ENCODE measurements at regions not wholly inside any gene's neighbourhood (a gene's known extent, or its start where the extent isn't known, plus 50 kb on each side); places are given as distances from the start of the nearest gene placed in this dataset.

- Histone ChIP-seq H2AFZ (ENCODE audit: low read length) (no peak overlapping the region), H3K27me3 (ENCODE audit: control insufficient read depth, insufficient read depth, low read length) (peaks cover 5% of the 10 kb centered on the region), H3K4me2 (ENCODE audit: extremely low read depth, insufficient read depth, low read length) (no peak overlapping the region), H3K4me1 (ENCODE audit: control insufficient read depth, extremely low read depth, insufficient read depth, low read length) (no peaks in the 10 kb centered on the region), H3K36me3 (ENCODE audit: control insufficient read depth, insufficient read depth, low read length) (no peaks in the 10 kb centered on the region), H3K4me3 (replicated peaks in 1 of 4; ENCODE audit: control extremely low read depth in 1 of 4, insufficient read depth in 1 of 4, low read depth in 3 of 4, low read length in 4 of 4) (no peak overlapping the region), H3K27ac (ENCODE audit: insufficient read depth, low read length) (no peak overlapping the region), H3K9ac (ENCODE audit: insufficient read depth, low read length) (no peak overlapping the region), H4K20me1 (ENCODE audit: control insufficient read depth, extremely low read depth, insufficient read depth, low read length) (no peaks in the 10 kb centered on the region), H3K9me3 (ENCODE audit: control insufficient read depth, insufficient read depth, low read depth, low read length) (no peaks in the 10 kb centered on the region), H3K79me2 (ENCODE audit: control insufficient read depth, insufficient read depth, low read length) (no peaks in the 10 kb centered on the region)
- no peak for DNase-seq (ENCODE audit: low read depth in 2 of 2)
- TF ChIP-seq, protein P1, sequence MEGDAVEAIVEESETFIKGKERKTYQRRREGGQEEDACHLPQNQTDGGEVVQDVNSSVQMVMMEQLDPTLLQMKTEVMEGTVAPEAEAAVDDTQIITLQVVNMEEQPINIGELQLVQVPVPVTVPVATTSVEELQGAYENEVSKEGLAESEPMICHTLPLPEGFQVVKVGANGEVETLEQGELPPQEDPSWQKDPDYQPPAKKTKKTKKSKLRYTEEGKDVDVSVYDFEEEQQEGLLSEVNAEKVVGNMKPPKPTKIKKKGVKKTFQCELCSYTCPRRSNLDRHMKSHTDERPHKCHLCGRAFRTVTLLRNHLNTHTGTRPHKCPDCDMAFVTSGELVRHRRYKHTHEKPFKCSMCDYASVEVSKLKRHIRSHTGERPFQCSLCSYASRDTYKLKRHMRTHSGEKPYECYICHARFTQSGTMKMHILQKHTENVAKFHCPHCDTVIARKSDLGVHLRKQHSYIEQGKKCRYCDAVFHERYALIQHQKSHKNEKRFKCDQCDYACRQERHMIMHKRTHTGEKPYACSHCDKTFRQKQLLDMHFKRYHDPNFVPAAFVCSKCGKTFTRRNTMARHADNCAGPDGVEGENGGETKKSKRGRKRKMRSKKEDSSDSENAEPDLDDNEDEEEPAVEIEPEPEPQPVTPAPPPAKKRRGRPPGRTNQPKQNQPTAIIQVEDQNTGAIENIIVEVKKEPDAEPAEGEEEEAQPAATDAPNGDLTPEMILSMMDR (conservative IDR thresholded peaks at IDR 0.05 in 1 of 2, IDR thresholded peaks at IDR 0.05 in 1 of 2; ENCODE audit: low read depth in 1 of 2, low read length in 2 of 2): no peak
- no peak for TF ChIP-seq EZH2 (IDR thresholded peaks at IDR 0.05; ENCODE audit: low read length, missing control alignments)
Measured at GRCh38 chr20:1754749-1755148, 97.2 kb upstream of the SIRPG start.

- no peaks in the 10 kb centered on the region for H3K79me2 ChIP-seq (ENCODE audit: control insufficient read depth, insufficient read depth, low read length)
Measured at GRCh38 chr20:1754306-1754705, 96.7 kb upstream of the SIRPG start.

DNA sequence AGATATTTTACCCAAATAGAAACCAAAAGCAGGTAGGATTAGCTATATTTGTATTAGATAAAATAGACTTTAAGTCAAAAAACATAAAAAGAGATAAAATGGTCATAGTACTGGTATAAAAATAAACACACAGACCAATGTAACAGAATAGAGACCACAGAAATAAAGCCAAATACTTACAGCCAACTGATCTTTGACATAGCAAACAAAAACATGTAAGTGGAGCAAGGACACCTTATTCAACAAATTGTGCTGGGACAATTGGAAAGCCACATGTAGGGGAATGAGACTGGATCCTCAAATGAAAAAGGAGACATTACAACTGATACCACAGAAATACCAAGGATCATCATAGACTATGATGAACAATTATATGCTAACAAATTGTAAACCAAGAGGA is 94.5 kb upstream of the SIRPG start:
- Histone ChIP-seq H2AFZ (ENCODE audit: low read length) (no peak overlapping the region), H3K27me3 (ENCODE audit: control insufficient read depth, insufficient read depth, low read length) (peaks cover 5% of the 10 kb centered on the region)

More at GRCh38 chr20:1754306-1754705, 96.7 kb upstream of the SIRPG start:
- Histone ChIP-seq H2AFZ (ENCODE audit: low read length) (no peak overlapping the region), H4K20me1 (ENCODE audit: control insufficient read depth, extremely low read depth, insufficient read depth, low read length) (no peaks in the 10 kb centered on the region), H3K4me2 (ENCODE audit: extremely low read depth, insufficient read depth, low read length) (no peak overlapping the region), H3K4me3 (replicated peaks in 1 of 4; ENCODE audit: control extremely low read depth in 1 of 4, insufficient read depth in 1 of 4, low read depth in 3 of 4, low read length in 4 of 4) (no peak overlapping the region), H3K36me3 (ENCODE audit: control insufficient read depth, insufficient read depth, low read length) (no peaks in the 10 kb centered on the region), H3K27ac (ENCODE audit: insufficient read depth, low read length) (no peak overlapping the region), H3K4me1 (ENCODE audit: control insufficient read depth, extremely low read depth, insufficient read depth, low read length) (no peaks in the 10 kb centered on the region), H3K9me3 (ENCODE audit: control insufficient read depth, insufficient read depth, low read depth, low read length) (no peaks in the 10 kb centered on the region), H3K9ac (ENCODE audit: insufficient read depth, low read length) (no peak overlapping the region), H3K27me3 (ENCODE audit: control insufficient read depth, insufficient read depth, low read length) (peaks cover 5% of the 10 kb centered on the region)
- TF ChIP-seq EZH2 (IDR thresholded peaks at IDR 0.05; ENCODE audit: low read length, missing control alignments): no peak
- TF ChIP-seq, protein P1 (conservative IDR thresholded peaks at IDR 0.05 in 1 of 2, IDR thresholded peaks at IDR 0.05 in 1 of 2; ENCODE audit: low read depth in 1 of 2, low read length in 2 of 2): no peak
- peak in 1 of 2 donors; percentile 2 for DNase-seq (ENCODE audit: low read depth in 2 of 2)

More for the DNA sequence above, 94.5 kb upstream of the SIRPG start:
- no peak overlapping the region for H3K4me3 ChIP-seq (replicated peaks in 1 of 4; ENCODE audit: control extremely low read depth in 1 of 4, insufficient read depth in 1 of 4, low read depth in 3 of 4, low read length in 4 of 4)
- no peaks in the 10 kb centered on the region for H3K9me3 ChIP-seq (ENCODE audit: control insufficient read depth, insufficient read depth, low read depth, low read length)
- DNase-seq (ENCODE audit: low read depth in 2 of 2): no peak
- H3K79me2 ChIP-seq (ENCODE audit: control insufficient read depth, insufficient read depth, low read length): no peaks in the 10 kb centered on the region
- H3K27ac ChIP-seq (ENCODE audit: insufficient read depth, low read length): no peak overlapping the region
- no peaks in the 10 kb centered on the region for H3K36me3 ChIP-seq (ENCODE audit: control insufficient read depth, insufficient read depth, low read length)
- no peak for TF ChIP-seq EZH2 (IDR thresholded peaks at IDR 0.05; ENCODE audit: low read length, missing control alignments)
- TF ChIP-seq, protein P1 (conservative IDR thresholded peaks at IDR 0.05 in 1 of 2, IDR thresholded peaks at IDR 0.05 in 1 of 2; ENCODE audit: low read depth in 1 of 2, low read length in 2 of 2): no peak
- no peak overlapping the region for H3K4me2 ChIP-seq (ENCODE audit: extremely low read depth, insufficient read depth, low read length)
- no peaks in the 10 kb centered on the region for H4K20me1 ChIP-seq (ENCODE audit: control insufficient read depth, extremely low read depth, insufficient read depth, low read length)
- H3K9ac ChIP-seq (ENCODE audit: insufficient read depth, low read length): no peak overlapping the region
- H3K4me1 ChIP-seq (ENCODE audit: control insufficient read depth, extremely low read depth, insufficient read depth, low read length): no peaks in the 10 kb centered on the region

All from fibroblast of lung (primary cell).